ENCODE measurements at regions not wholly inside any gene's neighbourhood (a gene's known extent, or its start where the extent isn't known, plus 50 kb on each side); places are given as distances from the start of the nearest gene placed in this dataset.

DNA sequence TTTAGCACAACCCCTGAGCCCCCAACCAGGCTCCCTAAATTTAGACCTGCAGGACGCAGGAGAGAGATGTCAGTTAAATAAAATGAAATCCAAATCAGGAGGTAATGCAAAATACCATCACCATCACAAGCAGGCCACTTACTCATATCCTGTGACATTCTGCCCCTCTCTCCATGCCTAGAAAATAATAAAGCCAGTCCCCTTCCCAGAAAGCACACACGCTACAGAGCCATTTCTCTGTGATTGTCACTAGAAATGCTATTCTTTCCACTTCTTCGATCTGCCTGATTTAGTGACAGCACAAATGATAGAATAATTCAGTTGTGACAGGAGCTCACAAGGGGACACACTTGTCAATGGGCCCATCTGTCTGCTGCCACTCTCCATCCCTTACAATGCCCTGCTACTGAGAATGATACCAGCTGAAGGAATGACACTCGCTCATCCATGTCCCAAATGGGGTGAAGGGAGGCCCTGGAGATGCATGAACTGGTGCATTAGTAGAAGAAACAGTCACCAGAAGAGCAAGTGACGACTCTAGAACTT lies 272.1 kb downstream of the SP3 start:
- no peak overlapping the region for H3K27ac ChIP-seq
- no peak for DNase-seq (ENCODE audit: low read depth in 1 of 2, low spot score in 1 of 2)
- H3K4me1 ChIP-seq (ENCODE audit: low read depth): no peaks in the 10 kb centered on the region
- TF ChIP-seq, protein P1, sequence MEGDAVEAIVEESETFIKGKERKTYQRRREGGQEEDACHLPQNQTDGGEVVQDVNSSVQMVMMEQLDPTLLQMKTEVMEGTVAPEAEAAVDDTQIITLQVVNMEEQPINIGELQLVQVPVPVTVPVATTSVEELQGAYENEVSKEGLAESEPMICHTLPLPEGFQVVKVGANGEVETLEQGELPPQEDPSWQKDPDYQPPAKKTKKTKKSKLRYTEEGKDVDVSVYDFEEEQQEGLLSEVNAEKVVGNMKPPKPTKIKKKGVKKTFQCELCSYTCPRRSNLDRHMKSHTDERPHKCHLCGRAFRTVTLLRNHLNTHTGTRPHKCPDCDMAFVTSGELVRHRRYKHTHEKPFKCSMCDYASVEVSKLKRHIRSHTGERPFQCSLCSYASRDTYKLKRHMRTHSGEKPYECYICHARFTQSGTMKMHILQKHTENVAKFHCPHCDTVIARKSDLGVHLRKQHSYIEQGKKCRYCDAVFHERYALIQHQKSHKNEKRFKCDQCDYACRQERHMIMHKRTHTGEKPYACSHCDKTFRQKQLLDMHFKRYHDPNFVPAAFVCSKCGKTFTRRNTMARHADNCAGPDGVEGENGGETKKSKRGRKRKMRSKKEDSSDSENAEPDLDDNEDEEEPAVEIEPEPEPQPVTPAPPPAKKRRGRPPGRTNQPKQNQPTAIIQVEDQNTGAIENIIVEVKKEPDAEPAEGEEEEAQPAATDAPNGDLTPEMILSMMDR (IDR thresholded peaks at IDR 0.05; ENCODE audit: low read depth, low read length): no peak
- no peaks in the 10 kb centered on the region for H3K9me3 ChIP-seq (ENCODE audit: low read depth)
- H3K4me3 ChIP-seq: no peak overlapping the region
- no peaks in the 10 kb centered on the region for H3K36me3 ChIP-seq
- no peaks in the 10 kb centered on the region for H3K27me3 ChIP-seq

DNA sequence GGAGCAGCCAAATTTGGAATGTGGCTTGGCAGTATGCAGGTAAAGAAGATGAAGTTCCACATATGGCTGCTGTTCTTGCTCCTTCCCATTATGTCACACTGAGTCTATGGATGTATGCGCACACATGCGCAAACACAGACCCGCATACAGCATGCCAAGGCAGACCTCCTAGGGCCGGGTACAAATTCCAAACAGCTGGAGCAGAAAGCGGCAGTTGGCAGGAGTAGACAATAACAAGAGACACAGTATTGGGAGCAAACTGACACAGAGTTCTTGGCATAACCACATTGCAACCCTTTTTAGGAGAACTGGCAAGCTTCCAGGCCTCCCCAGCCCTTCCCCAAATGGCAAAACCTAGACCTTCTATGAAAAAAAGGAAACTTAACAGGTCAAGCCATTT lies 268.9 kb downstream of the SP3 start:
- Histone ChIP-seq H3K4me3 (no peak overlapping the region), H3K4me1 (ENCODE audit: low read depth) (no peaks in the 10 kb centered on the region), H3K36me3 (no peaks in the 10 kb centered on the region), H3K27me3 (no peaks in the 10 kb centered on the region), H3K27ac (no peak overlapping the region), H3K9me3 (ENCODE audit: low read depth) (no peaks in the 10 kb centered on the region)
- TF ChIP-seq, protein P1 (IDR thresholded peaks at IDR 0.05; ENCODE audit: low read depth, low read length): no peak
- no peak for DNase-seq (ENCODE audit: low read depth in 1 of 2, low spot score in 1 of 2)

DNA sequence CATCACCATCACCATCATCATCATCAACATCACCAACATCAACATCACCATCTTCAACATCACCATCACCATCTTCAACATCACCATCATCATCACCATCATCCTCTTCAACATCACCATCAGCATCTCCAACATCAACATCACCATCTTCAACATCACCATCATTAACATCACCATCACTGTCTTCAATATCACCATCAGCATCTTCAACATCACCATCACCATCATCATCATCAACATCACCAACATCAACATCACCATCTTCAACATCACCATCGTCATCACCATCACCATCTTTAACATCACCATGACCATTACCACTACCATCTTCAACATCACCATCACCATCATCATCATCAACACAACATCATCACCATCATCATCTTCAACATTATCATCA lies 267.2 kb downstream of the SP3 start:
- H3K9me3 ChIP-seq (ENCODE audit: low read depth): no peaks in the 10 kb centered on the region

DNA sequence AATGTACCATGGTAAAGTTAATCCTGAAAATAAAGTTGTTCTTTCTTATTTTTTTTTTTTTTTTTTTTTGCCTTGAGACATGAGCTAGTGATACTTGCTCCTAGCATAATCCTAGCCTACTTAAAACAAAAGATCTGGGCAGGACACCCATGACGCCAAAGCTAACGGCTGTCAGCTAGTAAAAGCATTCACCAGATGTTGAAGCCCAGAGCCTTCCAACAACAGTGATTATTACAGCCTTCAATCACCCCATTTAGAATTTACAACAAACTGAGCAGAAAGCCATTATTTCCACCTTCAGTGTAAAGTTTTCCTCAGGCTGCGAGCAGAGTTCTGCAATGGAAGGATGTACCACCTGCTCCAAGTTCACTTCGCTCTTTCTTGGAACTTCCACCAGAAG lies 259.5 kb downstream of the SP3 start:
- no peaks in the 10 kb centered on the region for H3K36me3 ChIP-seq
- no peak for DNase-seq (ENCODE audit: low read depth in 1 of 2, low spot score in 1 of 2)
- no peak overlapping the region for H3K4me3 ChIP-seq
- H3K9me3 ChIP-seq (ENCODE audit: low read depth): no peaks in the 10 kb centered on the region
- no peaks in the 10 kb centered on the region for H3K27me3 ChIP-seq
- no peaks in the 10 kb centered on the region for H3K4me1 ChIP-seq (ENCODE audit: low read depth)
- TF ChIP-seq, protein P1 (IDR thresholded peaks at IDR 0.05; ENCODE audit: low read depth, low read length): no peak
- no peak overlapping the region for H3K27ac ChIP-seq

More for the DNA sequence above, 267.2 kb downstream of the SP3 start:
- Histone ChIP-seq H3K27me3 (no peaks in the 10 kb centered on the region), H3K4me1 (ENCODE audit: low read depth) (no peaks in the 10 kb centered on the region), H3K4me3 (no peak overlapping the region), H3K36me3 (no peaks in the 10 kb centered on the region), H3K27ac (no peak overlapping the region)
- no peak for DNase-seq (ENCODE audit: low read depth in 1 of 2, low spot score in 1 of 2)
- TF ChIP-seq, protein P1 (IDR thresholded peaks at IDR 0.05; ENCODE audit: low read depth, low read length): no peak

DNA sequence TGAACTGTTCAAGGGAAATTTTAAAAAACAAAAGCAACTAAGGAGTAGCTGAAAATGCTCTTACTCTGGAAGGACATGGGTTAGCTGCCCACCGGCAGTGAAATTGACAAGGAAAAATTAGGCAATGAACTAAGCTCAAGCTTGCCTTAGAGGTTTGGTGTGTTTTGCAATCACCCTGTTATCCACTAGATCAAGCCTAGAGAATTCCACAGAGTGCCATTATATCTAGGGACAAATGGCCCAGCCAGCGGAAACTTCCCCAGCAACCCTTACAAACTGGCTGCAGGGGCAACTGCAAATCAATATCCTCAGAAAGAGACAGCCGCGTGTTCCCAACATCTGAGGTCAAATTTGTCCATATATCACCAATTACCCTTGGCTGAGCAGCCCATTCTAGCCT lies 258.2 kb downstream of the SP3 start:
- no peak for DNase-seq (ENCODE audit: low read depth in 1 of 2, low spot score in 1 of 2)
- Histone ChIP-seq H3K4me3 (no peak overlapping the region), H3K9me3 (ENCODE audit: low read depth) (no peaks in the 10 kb centered on the region), H3K36me3 (no peaks in the 10 kb centered on the region), H3K27me3 (no peaks in the 10 kb centered on the region), H3K4me1 (ENCODE audit: low read depth) (no peaks in the 10 kb centered on the region), H3K27ac (no peak overlapping the region)
- TF ChIP-seq, protein P1 (IDR thresholded peaks at IDR 0.05; ENCODE audit: low read depth, low read length): no peak

DNA sequence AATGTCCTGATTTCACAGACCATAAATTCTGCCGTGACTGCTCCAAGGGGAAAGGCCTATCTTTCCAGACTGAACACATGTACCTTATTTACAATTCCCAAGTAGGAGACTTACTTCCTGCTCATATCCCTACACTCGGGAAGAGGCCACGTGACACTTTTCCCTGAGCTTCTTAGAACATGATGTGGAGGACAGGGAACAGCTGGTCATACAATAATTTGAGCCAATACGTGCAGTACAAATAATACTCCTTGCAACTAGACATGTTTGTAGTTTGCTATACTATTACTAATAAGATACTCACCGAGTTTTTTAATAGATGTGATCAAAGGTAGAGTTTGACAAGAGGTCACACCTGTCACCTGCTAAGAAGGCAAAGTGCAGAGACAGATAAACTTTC lies 256.4 kb downstream of the SP3 start:
- H3K4me1 ChIP-seq (ENCODE audit: low read depth): no peaks in the 10 kb centered on the region
- no peaks in the 10 kb centered on the region for H3K36me3 ChIP-seq
- no peak overlapping the region for H3K27ac ChIP-seq
- H3K9me3 ChIP-seq (ENCODE audit: low read depth): no peaks in the 10 kb centered on the region
- no peak overlapping the region for H3K4me3 ChIP-seq
- no peaks in the 10 kb centered on the region for H3K27me3 ChIP-seq
- DNase-seq (ENCODE audit: low read depth in 1 of 2, low spot score in 1 of 2): peak in 1 of 2 donors; percentile 26
- TF ChIP-seq, protein P1 (IDR thresholded peaks at IDR 0.05; ENCODE audit: low read depth, low read length): no peak

Measured in cardiac muscle cell (in vitro differentiated cells and primary cell).